ENCODE measurements at regions not wholly inside any gene's neighbourhood (a gene's known extent, or its start where the extent isn't known, plus 50 kb on each side); places are given as distances from the start of the nearest gene placed in this dataset.
"Not testable (repeated sequence)": the region's sequence is repeated elsewhere in the genome, so short reads cannot be mapped to it uniquely, and the experiment has no call there.

DNA sequence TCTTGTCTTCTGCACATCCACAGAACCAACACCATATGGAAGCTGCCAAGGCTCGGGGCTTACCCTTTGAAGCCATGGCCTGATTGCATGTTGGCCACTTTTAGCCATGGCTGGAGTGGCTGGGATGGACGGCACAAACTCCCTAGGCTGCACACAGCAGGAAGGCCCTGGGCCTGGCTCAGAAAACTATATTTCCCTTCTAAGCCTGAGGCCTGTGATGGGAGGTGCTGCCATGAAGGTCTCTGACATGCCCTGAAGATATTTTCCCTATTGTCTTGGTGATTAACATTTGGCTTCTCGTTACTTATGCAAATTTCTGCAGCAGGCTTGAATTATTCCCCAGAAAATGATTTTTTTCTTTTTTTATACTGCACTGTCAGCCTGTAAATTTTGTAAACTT is 387.0 kb upstream of the KCND2 start:
- Histone ChIP-seq H3K36me3 (replicated peaks in 1 of 2; ENCODE audit: control extremely low read depth in 1 of 2, control insufficient read depth in 1 of 2, extremely low read depth in 1 of 2, insufficient read depth in 2 of 2, low read length in 1 of 2) (no peaks in the 10 kb centered on the region), H3K4me2 (replicated peaks; ENCODE audit: low read depth, low read length, poor library complexity, severe bottlenecking) (no peak overlapping the region), H4K20me1 (ENCODE audit: control insufficient read depth, insufficient read depth, low read length, poor library complexity, severe bottlenecking) (no peaks in the 10 kb centered on the region), H3K27me3 (replicated peaks in 1 of 4; ENCODE audit: control extremely low read depth in 1 of 4, control insufficient read depth in 3 of 4, insufficient read depth in 4 of 4, low read length in 3 of 4) (no peaks in the 10 kb centered on the region), H3K9me3 (ENCODE audit: control extremely low read depth in 1 of 3, control insufficient read depth in 2 of 3, insufficient read depth in 1 of 3, low read length in 2 of 3) (peaks cover 0 to 8% (median 0%) of the 10 kb centered on the region in 3 donors), H3K9ac (ENCODE audit: low read length) (no peak overlapping the region), H3K27ac (ENCODE audit: low read length in 2 of 2) (no peak overlapping the region), H3K4me1 (ENCODE audit: control insufficient read depth in 2 of 2, insufficient read depth in 2 of 2, low read length in 2 of 2) (no peaks in the 10 kb centered on the region), H3K79me2 (ENCODE audit: control insufficient read depth, insufficient read depth, low read length) (no peaks in the 10 kb centered on the region), H2AFZ (ENCODE audit: insufficient read depth, low read depth, low read length, poor library complexity, severe bottlenecking) (no peak overlapping the region), H3K4me3 (ENCODE audit: control extremely low read depth in 1 of 5, extremely low read depth in 1 of 5, insufficient read depth in 1 of 5, low read depth in 2 of 5, low read length in 4 of 5) (no peak overlapping the region)
- no peak overlapping the region for H3K27ac Mint-ChIP-seq
- no peaks in the 10 kb centered on the region for H3K27me3 Mint-ChIP-seq
- no peak for TF ChIP-seq EZH2 (IDR thresholded peaks at IDR 0.05; ENCODE audit: borderline replicate concordance, insufficient read depth, low read depth, low read length, poor library complexity, severe bottlenecking)
- TF ChIP-seq, protein P1, sequence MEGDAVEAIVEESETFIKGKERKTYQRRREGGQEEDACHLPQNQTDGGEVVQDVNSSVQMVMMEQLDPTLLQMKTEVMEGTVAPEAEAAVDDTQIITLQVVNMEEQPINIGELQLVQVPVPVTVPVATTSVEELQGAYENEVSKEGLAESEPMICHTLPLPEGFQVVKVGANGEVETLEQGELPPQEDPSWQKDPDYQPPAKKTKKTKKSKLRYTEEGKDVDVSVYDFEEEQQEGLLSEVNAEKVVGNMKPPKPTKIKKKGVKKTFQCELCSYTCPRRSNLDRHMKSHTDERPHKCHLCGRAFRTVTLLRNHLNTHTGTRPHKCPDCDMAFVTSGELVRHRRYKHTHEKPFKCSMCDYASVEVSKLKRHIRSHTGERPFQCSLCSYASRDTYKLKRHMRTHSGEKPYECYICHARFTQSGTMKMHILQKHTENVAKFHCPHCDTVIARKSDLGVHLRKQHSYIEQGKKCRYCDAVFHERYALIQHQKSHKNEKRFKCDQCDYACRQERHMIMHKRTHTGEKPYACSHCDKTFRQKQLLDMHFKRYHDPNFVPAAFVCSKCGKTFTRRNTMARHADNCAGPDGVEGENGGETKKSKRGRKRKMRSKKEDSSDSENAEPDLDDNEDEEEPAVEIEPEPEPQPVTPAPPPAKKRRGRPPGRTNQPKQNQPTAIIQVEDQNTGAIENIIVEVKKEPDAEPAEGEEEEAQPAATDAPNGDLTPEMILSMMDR (IDR thresholded peaks at IDR 0.05), result no peak
- ChIA-PET POLR2A (no interaction called here), CTCF (no interaction called here)
- ATAC-seq (ENCODE audit: low read depth), result no peak
- intact Hi-C loops (cut with micrococcal nuclease), result no loop called here
- H3K9me3 Mint-ChIP-seq (ENCODE audit: insufficient read depth), result peaks cover 13% of the 10 kb centered on the region
- no peak for DNase-seq
- H3K4me1 Mint-ChIP-seq, result no peaks in the 10 kb centered on the region
- 80% methylated on average over 1 of the region's 3 CpGs for WGBS (ENCODE audit: insufficient coverage)
- H3K4me3 Mint-ChIP-seq, result no peak overlapping the region

DNA sequence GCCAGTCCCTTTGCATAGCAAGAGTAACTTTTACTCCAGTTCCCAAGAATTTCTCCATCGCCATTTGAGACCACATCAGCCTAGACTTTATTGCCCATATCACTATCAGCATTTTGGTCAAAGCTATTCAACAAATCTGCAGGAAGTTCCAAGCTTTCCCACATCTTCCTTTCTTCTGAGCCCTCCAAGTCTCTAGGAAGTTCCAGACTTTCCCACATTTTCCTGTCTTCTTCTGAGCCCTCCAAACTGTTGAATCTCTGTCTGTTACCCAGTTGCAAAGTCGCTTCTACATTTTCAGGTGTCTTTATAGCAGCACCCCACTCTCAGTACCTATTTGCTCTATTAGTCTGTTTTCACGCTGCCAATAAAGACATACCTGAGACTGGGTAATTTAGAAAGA is 386.4 kb upstream of the KCND2 start:
- intact Hi-C loops (cut with micrococcal nuclease); H3K4me3 ChIP-seq (ENCODE audit: control extremely low read depth in 1 of 5, extremely low read depth in 1 of 5, insufficient read depth in 1 of 5, low read depth in 2 of 5, low read length in 4 of 5); H3K79me2 ChIP-seq (ENCODE audit: control insufficient read depth, insufficient read depth, low read length); H3K9me3 ChIP-seq (ENCODE audit: control extremely low read depth in 1 of 3, control insufficient read depth in 2 of 3, insufficient read depth in 1 of 3, low read length in 2 of 3); H3K4me1 ChIP-seq (ENCODE audit: control insufficient read depth in 2 of 2, insufficient read depth in 2 of 2, low read length in 2 of 2); H3K36me3 ChIP-seq (replicated peaks in 1 of 2; ENCODE audit: control extremely low read depth in 1 of 2, control insufficient read depth in 1 of 2, extremely low read depth in 1 of 2, insufficient read depth in 2 of 2, low read length in 1 of 2); H3K9ac ChIP-seq (ENCODE audit: low read length); H3K4me3 Mint-ChIP-seq; H4K20me1 ChIP-seq (ENCODE audit: control insufficient read depth, insufficient read depth, low read length, poor library complexity, severe bottlenecking); H3K27me3 Mint-ChIP-seq; H3K27me3 ChIP-seq (replicated peaks in 1 of 4; ENCODE audit: control extremely low read depth in 1 of 4, control insufficient read depth in 3 of 4, insufficient read depth in 4 of 4, low read length in 3 of 4); POLR2A ChIA-PET; ATAC-seq (ENCODE audit: low read depth); DNase-seq; H3K4me2 ChIP-seq (replicated peaks; ENCODE audit: low read depth, low read length, poor library complexity, severe bottlenecking); H2AFZ ChIP-seq (ENCODE audit: insufficient read depth, low read depth, low read length, poor library complexity, severe bottlenecking); H3K27ac ChIP-seq (ENCODE audit: low read length in 2 of 2); H3K4me1 Mint-ChIP-seq; CTCF ChIA-PET; H3K27ac Mint-ChIP-seq: not testable (repeated sequence)
- WGBS (ENCODE audit: insufficient coverage), result 78% methylated on average over 1 of the region's 3 CpGs
- H3K9me3 Mint-ChIP-seq (ENCODE audit: insufficient read depth), result peaks cover 13% of the 10 kb centered on the region
